ENCODE measurements at regions not wholly inside any gene's neighbourhood (a gene's known extent, or its start where the extent isn't known, plus 50 kb on each side); places are given as distances from the start of the nearest gene placed in this dataset.

GRCh38 chr6:33854572-33855030 lies 50.8 kb upstream of the MLN start:
- TF ChIP-seq CTCF (IDR thresholded peaks at IDR 0.05) (no peak), POLR2A (IDR thresholded peaks at IDR 0.05) (no peak)

Measured in lower leg skin (tissue), 3 donors.